DOHH2 (cell line): ENCODE measurements at regions not wholly inside any gene's neighbourhood (a gene's known extent, or its start where the extent isn't known, plus 50 kb on each side); places are given as distances from the start of the nearest gene placed in this dataset.

Source experiments
- H3F3A ChIP-seq: fragments of 200-600 bp; sonication (generic), shearing (Covaris generic); 2 replicates; pipeline ENCODE4 v1.6.0; 2016; ENCODE audit warnings: antibody characterized with exemption, mild to moderate bottlenecking; ENCODE audit not compliant: control insufficient read depth, insufficient read depth
- H3K27ac ChIP-seq: fragments of 200-600 bp; sonication (generic); 2 replicates; pipeline ENCODE4 v1.5.1; 2014; ENCODE audit warnings: low read depth, mild to moderate bottlenecking, low read length, moderate library complexity
- H3K27me3 ChIP-seq: fragments of 200-600 bp; sonication (generic); 2 replicates; pipeline ENCODE4 v1.6.1; 2014; ENCODE audit warnings: mild to moderate bottlenecking, low read length, mixed read lengths; ENCODE audit not compliant: control insufficient read depth
- H3K36me3 ChIP-seq: fragments of 200-600 bp; sonication (generic); 2 replicates; pipeline ENCODE4 v1.6.1; 2014; ENCODE audit warnings: mild to moderate bottlenecking, low read length, moderate library complexity, mixed read lengths; ENCODE audit not compliant: control insufficient read depth
- H3K4me1 ChIP-seq: fragments of 200-600 bp; sonication (generic); 2 replicates; pipeline ENCODE4 v1.6.1; 2014; ENCODE audit warnings: mild to moderate bottlenecking, low read length, mixed read lengths; ENCODE audit not compliant: control insufficient read depth
- H3K4me2 ChIP-seq: fragments of 200-600 bp; sonication (generic); 2 replicates; pipeline ENCODE4 v1.6.0; 2014; ENCODE audit warnings: mild to moderate bottlenecking, low read length, moderate library complexity
- H3K4me3 ChIP-seq: fragments of 200-600 bp; sonication (generic); 2 replicates; pipeline ENCODE4 v1.5.1; 2014; ENCODE audit warnings: mild to moderate bottlenecking, low read length, mixed read lengths
- H3K79me2 ChIP-seq: fragments of 200-600 bp; sonication (generic); 2 replicates; pipeline ENCODE4 v1.6.1; 2014; ENCODE audit warnings: mild to moderate bottlenecking, low read length, mixed read lengths; ENCODE audit not compliant: control insufficient read depth
- H3K9me2 ChIP-seq: fragments of 200-600 bp; sonication (generic); replicated peaks from 2 replicates; pipeline ENCODE4 v1.6.1; 2014; ENCODE audit warnings: mild to moderate bottlenecking, low read length, mixed read lengths; ENCODE audit not compliant: control insufficient read depth
- H3K9me3 ChIP-seq: fragments of 200-600 bp; sonication (generic); 2 replicates; pipeline ENCODE4 v1.6.1; 2014; ENCODE audit warnings: antibody characterized with exemption, low read length, mixed read lengths; ENCODE audit not compliant: control insufficient read depth, insufficient read depth
- H4K20me1 ChIP-seq: fragments of 200-600 bp; sonication (generic); 2 replicates; pipeline ENCODE4 v1.6.0; 2014; ENCODE audit warnings: low read depth, mild to moderate bottlenecking, antibody characterized with exemption, low read length, moderate library complexity; ENCODE audit not compliant: control insufficient read depth, insufficient read depth
- EZH2phosphoT487 ChIP-seq: fragments of 200-600 bp; sonication (generic); IDR thresholded peaks from 2 replicates; pipeline ENCODE4 v1.6.1; 2017; ENCODE audit warnings: borderline replicate concordance, mild to moderate bottlenecking, antibody characterized with exemption, low read length, moderate library complexity, mixed read lengths
- TF ChIP-seq, protein P1 (sequence below): fragments of 200-600 bp; sonication (generic); IDR thresholded peaks from one replicate; pipeline ENCODE4 v1.5.1; 2014; ENCODE audit warnings: antibody characterized with exemption, mild to moderate bottlenecking, low read depth, low read length; ENCODE audit not compliant: poor library complexity, severe bottlenecking

DNA sequence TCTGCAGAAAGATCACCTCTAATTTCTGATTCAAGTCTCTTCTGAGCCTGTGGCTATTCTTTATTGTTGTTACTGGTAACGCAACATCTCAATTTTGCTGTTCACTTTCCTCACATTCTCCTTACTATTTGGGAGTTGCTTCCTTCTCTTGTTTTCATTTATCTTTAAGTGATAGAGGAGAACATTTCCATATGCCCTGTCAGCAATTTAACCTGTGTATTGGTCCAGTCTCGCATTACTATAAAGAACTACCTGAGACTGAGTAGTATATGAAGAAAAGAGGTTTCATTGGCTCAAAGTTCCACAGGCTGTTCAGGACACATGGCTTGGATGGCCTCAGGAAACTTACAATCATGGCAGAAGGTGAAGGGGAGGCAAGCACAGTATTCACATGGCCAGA lies 1025.1 kb downstream of the OTOL1 start:
- H3K4me2 ChIP-seq: no peak overlapping the region

DNA sequence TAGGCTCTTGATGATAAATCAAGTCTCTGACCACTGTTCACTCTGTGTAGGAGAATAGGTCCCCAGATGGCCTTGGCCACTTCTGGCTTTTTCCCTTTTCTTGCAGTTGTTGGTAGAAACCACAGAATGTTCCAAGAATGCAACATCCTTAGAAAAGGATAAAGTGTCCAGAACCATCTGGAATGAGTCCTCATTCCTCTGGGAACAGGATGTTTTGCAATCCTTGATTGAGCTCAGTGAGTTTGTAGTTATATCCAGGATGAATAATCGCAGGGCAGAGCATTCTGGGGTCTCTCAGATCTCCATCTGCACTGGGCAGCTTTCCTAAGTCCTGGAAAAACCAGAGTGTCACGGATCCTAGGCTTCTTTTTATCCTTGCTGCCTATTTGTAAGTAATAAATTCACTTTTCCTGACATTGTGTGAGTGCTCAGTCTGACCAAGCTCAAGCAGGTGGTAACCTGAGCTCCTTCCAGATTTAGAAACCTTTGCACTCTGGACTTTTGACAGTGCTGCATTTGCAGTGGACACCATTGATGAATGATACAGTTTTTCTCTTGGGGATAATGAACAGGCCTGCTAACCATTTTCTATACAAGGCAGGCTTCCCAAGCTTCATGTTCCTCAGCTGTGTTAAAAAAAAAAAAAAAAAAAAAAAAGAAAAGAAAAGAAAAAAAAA lies 1028.6 kb downstream of the OTOL1 start:
- TF ChIP-seq EZH2phosphoT487: no peak
- TF ChIP-seq, protein P1, sequence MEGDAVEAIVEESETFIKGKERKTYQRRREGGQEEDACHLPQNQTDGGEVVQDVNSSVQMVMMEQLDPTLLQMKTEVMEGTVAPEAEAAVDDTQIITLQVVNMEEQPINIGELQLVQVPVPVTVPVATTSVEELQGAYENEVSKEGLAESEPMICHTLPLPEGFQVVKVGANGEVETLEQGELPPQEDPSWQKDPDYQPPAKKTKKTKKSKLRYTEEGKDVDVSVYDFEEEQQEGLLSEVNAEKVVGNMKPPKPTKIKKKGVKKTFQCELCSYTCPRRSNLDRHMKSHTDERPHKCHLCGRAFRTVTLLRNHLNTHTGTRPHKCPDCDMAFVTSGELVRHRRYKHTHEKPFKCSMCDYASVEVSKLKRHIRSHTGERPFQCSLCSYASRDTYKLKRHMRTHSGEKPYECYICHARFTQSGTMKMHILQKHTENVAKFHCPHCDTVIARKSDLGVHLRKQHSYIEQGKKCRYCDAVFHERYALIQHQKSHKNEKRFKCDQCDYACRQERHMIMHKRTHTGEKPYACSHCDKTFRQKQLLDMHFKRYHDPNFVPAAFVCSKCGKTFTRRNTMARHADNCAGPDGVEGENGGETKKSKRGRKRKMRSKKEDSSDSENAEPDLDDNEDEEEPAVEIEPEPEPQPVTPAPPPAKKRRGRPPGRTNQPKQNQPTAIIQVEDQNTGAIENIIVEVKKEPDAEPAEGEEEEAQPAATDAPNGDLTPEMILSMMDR: no peak
- Histone ChIP-seq H4K20me1 (no peaks in the 10 kb centered on the region), H3K36me3 (no peaks in the 10 kb centered on the region), H3K27ac (no peak overlapping the region), H3K27me3 (no peaks in the 10 kb centered on the region), H3F3A (no peaks in the 10 kb centered on the region), H3K4me3 (no peak overlapping the region), H3K4me2 (no peak overlapping the region), H3K9me3 (no peaks in the 10 kb centered on the region), H3K9me2 (no peaks in the 10 kb centered on the region), H3K79me2 (no peaks in the 10 kb centered on the region), H3K4me1 (no peaks in the 10 kb centered on the region)

More for the DNA sequence above, 1025.1 kb downstream of the OTOL1 start:
- Histone ChIP-seq H3K9me3 (no peaks in the 10 kb centered on the region), H3K79me2 (no peaks in the 10 kb centered on the region), H3K36me3 (no peaks in the 10 kb centered on the region), H3F3A (no peaks in the 10 kb centered on the region), H3K27ac (no peak overlapping the region), H3K27me3 (no peaks in the 10 kb centered on the region), H3K4me3 (no peak overlapping the region), H4K20me1 (no peaks in the 10 kb centered on the region), H3K9me2 (no peaks in the 10 kb centered on the region), H3K4me1 (no peaks in the 10 kb centered on the region)
- TF ChIP-seq, protein P1: no peak
- no peak for TF ChIP-seq EZH2phosphoT487

GRCh38 chr3:162525771-162526170 lies 1029.2 kb downstream of the OTOL1 start:
- no peaks in the 10 kb centered on the region for H3F3A ChIP-seq
- no peaks in the 10 kb centered on the region for H3K4me1 ChIP-seq
- H3K36me3 ChIP-seq: no peaks in the 10 kb centered on the region
- TF ChIP-seq, protein P1: no peak
- no peak for TF ChIP-seq EZH2phosphoT487
- no peak overlapping the region for H3K4me3 ChIP-seq
- H3K79me2 ChIP-seq: no peaks in the 10 kb centered on the region
- no peaks in the 10 kb centered on the region for H4K20me1 ChIP-seq
- H3K9me3 ChIP-seq: no peaks in the 10 kb centered on the region
- no peak overlapping the region for H3K4me2 ChIP-seq
- H3K9me2 ChIP-seq: no peaks in the 10 kb centered on the region
- H3K27me3 ChIP-seq: no peaks in the 10 kb centered on the region
- no peak overlapping the region for H3K27ac ChIP-seq
